ENCODE measurements at regions not wholly inside any gene's neighbourhood (a gene's known extent, or its start where the extent isn't known, plus 50 kb on each side); places are given as distances from the start of the nearest gene placed in this dataset.

DNA sequence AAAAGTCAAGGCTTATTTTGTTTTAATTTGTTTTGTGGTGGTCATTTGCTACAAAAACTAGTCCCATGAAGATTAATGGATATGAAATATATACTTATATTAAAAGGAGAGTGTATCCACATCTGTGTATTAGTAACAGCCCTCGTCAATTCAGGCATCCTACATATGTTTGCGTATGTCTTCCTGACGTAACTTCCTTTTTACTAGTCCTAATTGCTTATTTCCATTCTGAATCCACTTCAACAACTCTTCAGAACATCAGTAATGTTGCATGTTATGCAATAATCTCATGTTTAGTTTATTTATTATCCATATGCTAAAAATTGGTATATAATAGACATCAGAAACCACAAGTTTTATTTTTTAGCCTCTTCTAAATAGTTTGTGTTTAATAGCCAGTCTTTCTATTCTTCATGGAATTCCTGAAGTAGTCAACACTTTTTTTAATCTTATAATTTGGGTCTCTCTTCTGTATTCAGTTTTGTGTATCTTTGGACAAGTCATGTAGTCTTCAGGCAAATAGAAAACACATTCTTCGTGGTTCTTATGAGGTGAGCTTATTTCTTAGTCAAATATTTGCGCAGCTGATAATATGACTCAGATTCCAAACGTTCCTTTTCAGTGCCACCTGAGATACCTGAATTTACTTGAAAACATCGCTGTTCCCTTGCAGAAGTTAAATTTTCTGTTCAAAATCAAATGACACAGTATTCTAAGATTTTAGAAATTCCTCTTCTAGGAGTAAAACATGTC, 268.6 kb downstream of the CCDC59 start:
- TF ChIP-seq CTCF (IDR thresholded peaks at IDR 0.05; ENCODE audit: control extremely low read depth, extremely low read depth, low read depth, missing control alignments), result no peak
- ChIA-PET CTCF (no interaction called here), POLR2A (no interaction called here)
- no peak for DNase-seq (ENCODE audit: extremely low spot score)

GRCh38 chr12:82082501-82082900, 275.7 kb downstream of the CCDC59 start:
- TF ChIP-seq CTCF (IDR thresholded peaks at IDR 0.05; ENCODE audit: control extremely low read depth, extremely low read depth, low read depth, missing control alignments), result no peak
- ChIA-PET POLR2A (no interaction called here), CTCF (no interaction called here)
- no peak for DNase-seq (ENCODE audit: extremely low spot score)

- ChIA-PET CTCF (no interaction called here), POLR2A (no interaction called here)
- no peak for TF ChIP-seq CTCF (IDR thresholded peaks at IDR 0.05; ENCODE audit: control extremely low read depth, extremely low read depth, low read depth, missing control alignments)
- DNase-seq (ENCODE audit: extremely low spot score), result no peak
Observed at GRCh38 chr12:82069931-82070514, 288.2 kb downstream of the CCDC59 start.

- ChIA-PET POLR2A (no interaction called here), CTCF (no interaction called here)
- no peak for DNase-seq (ENCODE audit: extremely low spot score)
- no peak for TF ChIP-seq CTCF (IDR thresholded peaks at IDR 0.05; ENCODE audit: control extremely low read depth, extremely low read depth, low read depth, missing control alignments)
Observed at GRCh38 chr12:82058197-82058596, 299.0 kb upstream of the PPFIA2 start.

GRCh38 chr12:82057770-82058169, 298.6 kb upstream of the PPFIA2 start:
- POLR2A ChIA-PET, result no interaction called here
- TF ChIP-seq CTCF (IDR thresholded peaks at IDR 0.05; ENCODE audit: control extremely low read depth, extremely low read depth, low read depth, missing control alignments), result no peak
- no peak for DNase-seq (ENCODE audit: extremely low spot score)
- CTCF ChIA-PET, result interaction anchor here (1.2 kb wide), 1 partner anchor 20 kb away, joined by 4 read pairs; no protein-coding TSS in a partner anchor

DNA sequence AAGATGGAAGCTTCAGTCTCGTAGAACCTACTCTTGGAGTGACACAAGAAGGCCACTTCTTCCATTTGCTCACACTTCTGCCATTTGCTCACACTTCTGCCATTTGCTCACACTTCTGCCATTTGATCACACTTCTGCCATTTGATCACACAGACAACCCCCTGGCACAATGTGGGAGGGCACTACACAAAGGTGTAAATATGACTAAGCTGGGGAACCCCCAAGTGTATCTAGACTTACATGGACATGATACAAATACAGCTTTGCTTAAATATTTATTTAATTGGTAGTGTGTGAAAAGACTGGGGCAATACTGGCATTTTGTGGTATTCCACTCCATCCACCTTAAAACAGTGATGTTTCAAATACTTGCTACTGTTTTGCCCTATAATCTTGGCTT, 296.2 kb upstream of the PPFIA2 start:
- DNase-seq (ENCODE audit: extremely low spot score), result no peak
- ChIA-PET CTCF (interaction anchor here (1.3 kb wide), 1 partner anchor 32 kb away, joined by 3 read pairs; no protein-coding TSS in a partner anchor), POLR2A (no interaction called here)
- TF ChIP-seq CTCF (IDR thresholded peaks at IDR 0.05; ENCODE audit: control extremely low read depth, extremely low read depth, low read depth, missing control alignments), result no peak
